A204.1 (cell line): ENCODE measurements at regions not wholly inside any gene's neighbourhood (a gene's known extent, or its start where the extent isn't known, plus 50 kb on each side); places are given as distances from the start of the nearest gene placed in this dataset.
"Not testable (repeated sequence)": the region's sequence is repeated elsewhere in the genome, so short reads cannot be mapped to it uniquely, and the experiment has no call there.

ENCODE experiments used
- FAIRE-seq: peaks from 2 replicates; lab custom pipeline; 2012; peaks lifted over from hg19 to GRCh38; lab: Jason Lieb, UNC

DNA sequence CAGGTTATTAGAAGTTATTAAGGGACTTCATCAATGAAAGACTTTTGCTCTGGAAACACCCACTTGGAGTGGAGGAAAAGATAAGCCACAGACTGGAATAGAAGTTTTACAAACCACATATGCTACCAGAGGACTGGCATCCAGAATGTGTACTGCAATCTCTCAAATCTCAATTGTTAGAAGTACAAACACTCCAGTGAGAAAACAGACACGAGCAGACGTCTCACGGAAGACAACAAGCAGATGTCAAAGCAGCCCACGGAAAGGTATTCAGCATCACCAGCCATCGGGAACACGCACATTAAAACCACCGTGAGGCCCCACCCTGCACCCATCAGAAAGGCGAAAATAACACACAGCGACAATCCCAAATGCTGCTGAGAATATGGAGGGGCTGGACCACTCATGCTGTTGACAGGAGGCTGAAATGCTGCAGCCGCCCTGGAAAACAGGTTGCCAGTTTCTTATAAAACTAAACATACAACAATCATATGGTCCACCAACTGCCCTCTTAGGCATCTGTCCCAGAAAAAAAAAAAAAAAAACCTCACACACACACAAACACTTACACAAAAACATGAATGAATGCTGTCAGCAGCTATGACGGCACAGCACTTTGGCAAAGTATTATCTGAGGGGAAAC, 131.9 kb upstream of the SFSWAP start:
- no peak for FAIRE-seq

DNA sequence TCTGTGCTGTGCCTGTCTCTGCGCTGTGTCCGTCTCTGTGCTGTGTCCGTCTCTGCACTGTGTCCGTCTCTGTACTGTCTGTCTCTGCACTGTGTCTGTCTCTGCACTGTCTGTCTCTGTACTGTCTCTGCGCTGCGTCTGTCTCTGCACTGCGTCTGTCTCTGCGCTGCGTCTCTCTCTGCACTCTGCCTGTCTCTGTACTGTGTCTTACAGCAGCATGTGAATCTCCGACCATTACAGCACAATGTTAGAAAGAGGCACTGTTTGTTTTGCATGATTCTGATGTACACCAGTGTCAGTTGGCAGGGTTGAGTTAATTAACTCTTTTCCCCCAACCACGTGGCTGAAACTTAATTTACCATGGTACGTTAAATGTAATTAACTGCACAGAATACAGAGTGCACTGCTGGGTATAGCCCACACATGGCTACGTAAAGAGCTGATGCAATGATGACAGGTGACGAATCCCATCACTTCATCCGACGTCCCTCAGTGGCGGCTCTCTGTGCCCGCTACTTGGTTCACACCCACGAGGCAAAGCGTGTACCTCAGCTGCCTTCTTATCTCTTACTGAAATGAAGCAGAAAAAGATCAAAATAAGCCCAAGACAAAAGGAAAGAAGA, 127.7 kb upstream of the SFSWAP start:
- no peak for FAIRE-seq

DNA sequence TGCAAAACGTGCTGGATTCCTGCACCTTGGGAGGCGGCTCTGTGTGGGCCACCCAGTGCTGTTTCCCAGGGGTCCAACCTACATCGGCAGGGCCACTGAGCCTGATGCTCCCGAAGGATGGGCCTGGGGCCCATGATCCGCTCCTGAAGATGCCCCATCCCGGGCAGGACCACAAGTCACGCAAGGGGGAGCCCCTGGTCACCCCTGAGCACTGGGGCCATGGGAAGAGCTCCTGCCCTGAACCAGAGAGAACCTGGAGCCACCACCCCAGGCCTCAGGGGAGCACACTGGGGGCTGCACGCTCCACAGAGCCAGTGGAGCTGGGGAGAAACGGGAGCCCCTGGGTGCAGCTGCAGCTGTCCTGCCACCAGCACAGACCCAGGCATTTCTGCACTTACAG, 124.6 kb upstream of the SFSWAP start:
- FAIRE-seq = no peak

DNA sequence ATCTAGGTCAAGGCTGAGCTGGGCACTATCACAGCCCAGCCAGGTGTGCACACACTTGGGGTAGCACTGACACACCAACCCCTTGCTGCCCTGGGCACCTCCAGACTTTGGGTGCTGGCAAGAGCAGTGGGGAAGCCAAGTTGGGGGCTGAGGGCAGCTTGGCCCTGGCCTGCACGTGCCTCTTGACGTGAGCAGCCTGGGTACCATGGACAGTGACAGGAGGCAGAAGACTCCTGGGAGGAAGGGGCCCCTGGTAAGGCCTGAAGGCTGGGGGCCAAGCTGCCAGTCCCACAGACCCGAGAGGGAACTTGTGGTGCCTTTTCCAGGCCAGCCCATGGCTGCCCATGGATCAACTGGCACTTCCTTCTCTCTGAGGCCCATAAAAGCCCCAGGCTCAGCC, 124.1 kb upstream of the SFSWAP start:
- no peak for FAIRE-seq

DNA sequence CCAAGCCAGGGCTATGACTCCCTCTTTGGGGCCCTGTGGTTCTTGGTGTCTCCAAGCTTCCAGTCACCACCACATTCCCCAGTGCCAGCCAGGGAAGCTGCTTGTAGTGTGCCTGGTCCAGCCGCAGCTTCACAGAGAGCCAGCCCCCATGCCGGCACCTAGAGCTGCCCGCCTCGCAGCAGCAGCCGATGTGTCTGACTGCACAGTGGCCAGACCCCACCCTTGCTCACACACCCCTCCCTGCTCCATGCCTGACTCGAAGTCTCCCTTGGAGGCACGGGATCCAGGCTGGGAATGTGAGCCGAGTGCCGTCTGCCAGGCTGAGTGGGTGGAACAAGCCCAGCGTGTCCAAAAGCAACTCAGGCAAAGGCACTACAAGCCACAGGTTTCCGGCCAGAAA, 123.3 kb upstream of the SFSWAP start:
- FAIRE-seq = no peak

DNA sequence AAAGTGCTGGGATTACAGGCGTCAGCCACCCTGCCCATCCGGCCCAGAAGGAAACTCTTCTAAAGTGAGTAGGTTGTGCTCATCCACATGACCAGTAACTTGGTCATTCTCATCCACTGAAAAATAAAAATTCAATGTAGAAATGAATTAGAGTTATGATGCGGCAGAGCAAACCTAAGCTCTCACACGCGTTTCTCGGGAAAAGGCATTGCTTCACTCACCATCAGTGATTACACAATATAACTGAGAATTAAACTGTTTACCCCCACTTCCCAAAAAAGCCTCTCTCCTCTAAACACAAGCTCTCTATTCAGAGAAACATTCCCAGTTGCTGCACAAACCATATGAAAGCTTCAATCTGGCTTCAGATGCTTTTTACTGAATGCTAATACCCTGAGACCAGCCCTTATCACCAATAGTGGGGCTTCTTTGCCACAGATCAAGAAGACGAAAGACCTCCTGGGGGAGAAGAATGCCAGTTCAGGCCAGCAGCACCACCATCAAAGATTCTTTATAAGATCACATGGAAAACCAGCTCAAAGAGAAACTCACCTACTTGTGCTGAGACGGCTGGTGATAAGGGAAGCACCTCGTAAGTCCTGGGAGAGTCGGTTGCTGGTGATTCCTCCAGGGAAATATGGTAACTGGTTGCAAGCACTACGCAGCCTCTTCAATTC, 121.5 kb upstream of the SFSWAP start:
- FAIRE-seq = no peak

DNA sequence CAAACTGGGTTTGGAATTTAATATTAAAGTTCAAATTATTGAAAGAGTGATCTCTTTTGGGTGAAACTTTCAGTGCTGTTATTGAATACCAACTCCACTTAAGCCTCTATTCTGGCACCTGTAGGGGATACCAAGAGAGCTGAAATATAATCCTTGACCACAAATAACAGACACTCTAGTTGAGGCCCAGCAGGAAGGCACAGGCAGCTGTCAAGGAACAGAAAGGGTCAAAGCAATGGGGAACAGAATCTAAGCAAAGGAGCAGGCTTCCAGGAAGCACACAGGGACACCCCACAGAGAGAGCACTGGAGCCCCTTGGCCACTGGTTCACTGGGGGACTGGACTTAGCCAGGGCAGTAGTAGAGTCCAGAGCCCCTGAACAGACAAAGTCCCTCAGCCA, 120.9 kb upstream of the SFSWAP start:
- FAIRE-seq = no peak

DNA sequence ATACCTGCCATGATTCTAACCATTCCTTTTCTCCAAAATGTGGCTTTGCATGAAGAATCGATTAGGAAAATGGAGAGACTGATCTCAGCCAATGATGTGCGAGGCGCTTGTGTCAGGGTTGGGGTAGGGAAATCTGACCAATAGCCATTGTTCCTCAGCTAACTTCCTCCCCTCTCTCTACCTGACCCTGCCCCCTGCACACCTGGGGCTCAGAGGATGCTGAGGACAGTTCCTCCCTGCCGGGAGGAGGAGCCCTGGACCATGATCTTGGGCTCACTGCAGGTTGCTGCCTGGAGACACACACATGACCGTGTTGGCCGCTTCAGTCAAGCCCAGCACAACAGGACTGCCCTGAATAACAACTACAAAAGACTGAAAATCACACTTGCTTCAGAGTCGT, 119.8 kb upstream of the SFSWAP start:
- FAIRE-seq = no peak

DNA sequence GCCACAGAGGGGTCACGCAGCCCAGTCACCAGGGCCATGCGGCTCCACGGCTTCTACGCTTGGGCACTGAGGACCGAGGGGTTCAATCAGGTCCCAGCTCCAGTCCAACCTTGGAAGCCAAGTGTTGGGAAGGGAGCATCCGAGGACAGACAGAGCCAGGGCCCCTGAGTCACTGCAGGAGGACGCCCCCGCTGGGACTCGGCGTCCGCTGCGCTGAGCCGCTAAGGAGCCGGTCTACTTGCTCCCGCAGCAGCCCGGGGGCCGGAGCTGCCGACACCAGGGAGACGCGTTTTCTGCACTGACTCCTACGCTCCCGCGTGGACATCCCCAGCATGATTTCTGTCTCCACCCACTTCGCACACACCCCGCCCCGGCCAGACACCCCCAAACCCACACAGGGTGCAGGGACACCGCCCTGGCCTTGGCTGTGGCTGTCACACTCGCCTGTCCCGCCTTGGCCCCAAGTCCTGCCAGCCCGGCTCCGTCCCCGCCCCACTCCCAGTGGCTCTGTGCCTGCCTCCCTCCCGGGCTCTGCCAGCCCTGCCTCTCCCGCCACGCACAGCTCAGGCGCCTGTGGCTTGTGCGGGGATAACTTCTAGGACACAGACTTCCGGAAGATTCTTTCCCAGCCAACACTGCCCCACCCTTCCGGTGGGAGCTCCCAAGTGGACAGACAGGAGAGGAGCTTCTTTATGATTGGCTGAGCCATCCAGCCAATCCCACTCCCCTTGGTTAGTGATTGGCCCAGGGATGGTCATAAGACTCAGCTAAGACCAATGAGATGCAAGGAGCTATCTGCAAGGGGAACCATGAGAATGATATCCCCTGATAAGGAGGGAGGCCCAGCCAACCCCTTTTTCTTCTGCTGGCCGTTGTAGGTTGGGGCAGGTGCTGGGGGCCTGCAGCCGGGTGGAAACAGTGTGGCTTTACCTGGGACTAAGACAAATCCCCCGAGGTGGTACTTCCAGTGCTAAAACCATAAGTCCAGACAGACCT, 118.9 kb upstream of the SFSWAP start:
- FAIRE-seq = no peak

DNA sequence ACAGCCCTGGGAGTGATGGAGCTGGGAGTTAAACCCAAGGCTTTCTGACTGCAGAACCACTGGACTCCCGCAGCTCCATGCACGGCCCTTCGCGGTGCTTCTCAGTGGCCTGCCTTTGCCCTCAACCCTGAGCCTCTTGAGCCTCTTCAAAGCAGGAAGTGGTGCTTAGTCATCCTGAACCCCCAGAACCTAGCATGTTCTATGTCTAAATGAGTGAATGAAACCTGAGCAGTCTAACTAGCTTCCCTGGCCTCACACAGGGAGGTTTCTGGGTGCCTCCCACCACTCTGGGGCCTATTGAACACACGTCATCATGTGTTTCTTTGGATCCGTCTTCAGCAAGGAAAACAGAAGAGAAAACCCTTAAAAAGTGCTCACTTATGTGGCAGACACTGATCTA, 117.9 kb upstream of the SFSWAP start:
- FAIRE-seq = no peak

DNA sequence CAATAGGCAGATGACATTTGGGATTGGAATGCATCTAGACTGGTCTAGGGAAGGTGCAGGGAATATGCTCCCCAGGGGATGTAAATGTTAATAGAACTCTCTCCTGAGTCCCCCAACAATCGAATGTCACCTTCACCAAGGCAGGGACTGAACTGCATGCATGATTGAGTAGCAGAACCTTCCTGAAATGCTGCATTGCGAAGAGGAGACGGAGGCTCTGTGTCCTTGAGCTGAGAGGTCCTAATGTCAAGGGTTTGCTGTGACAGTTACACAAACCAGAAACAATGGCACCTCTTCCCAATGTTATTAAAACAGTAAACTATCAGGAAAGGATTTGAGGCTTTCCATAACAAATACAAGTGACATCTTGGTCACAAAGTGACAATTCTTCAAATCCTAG, 117.5 kb upstream of the SFSWAP start:
- no peak for FAIRE-seq

DNA sequence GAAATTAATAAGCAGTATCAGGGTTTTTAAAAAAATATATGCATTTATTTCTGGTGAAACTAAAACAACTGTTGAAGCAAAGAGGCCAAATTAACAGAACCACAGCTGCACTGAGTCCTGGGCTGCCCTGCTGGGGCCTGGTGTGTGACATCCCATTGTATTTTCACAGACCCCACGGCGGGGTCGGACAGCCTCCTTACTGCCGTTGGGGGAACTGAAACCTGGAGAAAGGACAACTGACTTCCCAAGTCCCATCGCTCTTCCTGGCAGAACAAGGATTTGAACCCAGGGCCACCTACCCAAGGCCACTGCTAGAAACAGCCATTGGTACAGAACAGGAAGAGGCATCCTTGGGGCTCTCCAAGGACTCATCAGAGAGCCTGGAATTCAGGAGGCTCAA, 114.8 kb upstream of the SFSWAP start:
- FAIRE-seq = no peak

DNA sequence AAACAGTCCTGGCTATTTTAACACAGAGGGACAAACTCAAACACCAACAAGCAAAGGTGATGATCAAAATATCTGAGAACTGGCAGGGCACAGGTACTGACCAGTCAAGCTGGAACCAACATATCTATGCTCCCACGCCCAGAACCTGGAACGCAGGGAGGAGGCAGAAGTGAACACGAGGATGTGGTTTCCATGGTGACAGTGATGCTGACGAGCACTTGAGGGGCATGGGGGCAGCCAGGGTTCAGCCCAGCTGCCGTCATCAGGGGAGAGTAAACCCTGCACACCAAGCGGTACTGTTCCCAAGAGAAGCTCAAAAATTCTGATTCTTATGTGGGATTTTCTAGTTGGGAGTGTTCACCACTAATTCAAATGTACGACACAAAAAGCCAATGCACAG, 113.6 kb upstream of the SFSWAP start:
- FAIRE-seq = no peak

DNA sequence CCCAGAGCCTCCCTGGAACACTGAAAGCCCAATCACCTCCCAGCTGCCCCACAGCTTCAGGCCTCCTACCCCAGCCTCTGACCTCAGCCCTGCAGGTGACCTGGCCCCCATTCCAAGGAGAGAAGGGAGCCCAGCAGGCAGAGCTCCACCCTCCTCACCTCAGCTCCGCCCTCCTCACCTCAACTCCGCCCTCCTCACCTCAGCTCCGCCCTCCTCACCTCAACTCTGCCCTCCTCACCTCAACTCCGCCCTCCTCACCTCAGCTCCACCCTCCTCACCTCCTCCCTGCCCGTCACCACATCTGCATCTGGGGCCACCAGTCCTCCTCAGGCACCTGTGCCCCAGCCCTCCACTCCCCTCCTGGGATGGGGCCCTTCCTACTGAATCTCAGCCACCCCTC, 112.2 kb upstream of the SFSWAP start:
- no peak for FAIRE-seq

DNA sequence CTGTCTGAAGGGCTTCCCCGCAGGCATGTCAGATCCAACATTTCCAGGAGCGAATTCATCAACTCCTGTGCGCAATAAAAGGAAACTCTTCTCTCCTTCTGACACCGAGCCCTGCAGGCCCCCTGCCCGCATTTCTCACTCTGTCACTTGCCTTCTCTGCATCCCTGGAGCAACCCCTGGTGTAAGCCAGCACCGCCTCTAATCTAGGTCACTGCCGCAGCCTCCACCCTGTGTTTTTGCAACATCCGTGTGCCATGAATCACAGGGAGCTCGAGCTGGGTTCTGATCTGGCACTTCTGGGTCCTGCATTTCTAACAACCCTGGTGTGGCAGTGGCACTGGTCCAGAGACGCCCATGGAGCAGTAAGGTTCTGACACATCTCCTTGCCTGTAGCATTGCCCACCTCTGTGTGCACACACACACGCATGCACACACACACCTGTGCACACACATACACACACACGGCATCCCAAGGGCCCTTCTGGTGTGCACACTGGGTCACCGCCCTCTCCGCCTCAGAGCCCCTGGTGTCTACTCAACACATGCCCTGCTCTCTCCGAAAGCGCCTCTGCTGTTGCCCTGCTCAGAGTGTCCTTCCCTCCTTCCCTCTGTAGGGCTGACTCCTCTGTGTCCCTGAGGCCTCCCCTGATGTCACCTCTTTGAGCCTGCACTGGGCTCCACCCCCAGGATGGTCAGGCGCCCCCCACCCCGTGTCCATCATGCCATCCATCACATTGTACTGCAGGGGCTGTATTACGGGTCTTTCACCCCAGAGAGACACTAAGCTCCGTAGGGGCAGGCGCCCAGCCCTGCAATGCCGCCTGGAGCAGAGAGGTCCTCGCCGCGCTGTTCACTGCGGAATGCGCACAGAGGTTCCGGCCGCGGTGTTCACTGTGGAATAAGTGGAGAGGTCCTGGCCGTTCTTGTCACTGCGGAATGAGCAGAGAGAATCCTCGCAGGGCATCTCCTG, 111.4 kb upstream of the SFSWAP start:
- no peak for FAIRE-seq

DNA sequence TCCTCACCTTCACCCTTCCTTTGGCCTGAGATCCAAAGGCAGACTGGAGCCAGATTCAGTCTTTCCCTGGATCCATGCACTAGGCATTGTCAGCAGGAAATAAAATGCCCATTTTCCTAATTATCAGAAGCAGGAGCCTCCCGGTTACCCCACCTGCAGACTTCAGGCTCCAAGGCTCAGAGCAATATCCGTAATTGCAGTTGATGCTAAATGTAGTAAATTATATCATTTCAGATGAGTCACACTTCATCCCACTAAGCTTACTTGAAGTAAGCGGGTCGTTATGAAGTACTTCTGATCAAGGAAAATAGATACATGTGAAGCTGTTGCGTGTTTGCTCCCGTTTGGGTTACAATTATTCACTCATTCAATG, 110.7 kb upstream of the SFSWAP start:
- no peak for FAIRE-seq

DNA sequence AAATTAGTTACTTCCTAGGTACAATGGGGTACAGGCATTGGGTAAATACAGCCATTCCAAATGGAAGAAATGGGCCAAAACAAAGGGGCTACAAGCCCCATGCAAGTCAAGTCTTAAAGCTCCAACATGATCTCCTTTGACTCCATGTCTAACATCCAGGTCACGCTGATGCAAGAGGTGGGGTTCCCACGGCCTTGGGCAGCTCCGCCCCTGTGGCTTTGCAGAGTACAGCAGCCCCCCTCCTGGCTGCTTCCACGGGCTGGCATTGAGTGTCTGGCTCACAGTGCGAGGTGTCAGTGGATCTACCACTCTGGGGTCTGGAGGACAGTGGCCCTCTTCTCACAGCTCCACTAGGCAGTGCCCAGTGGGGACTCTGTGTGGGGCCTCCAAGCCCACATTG, 109.4 kb upstream of the SFSWAP start:
- not testable (repeated sequence) for FAIRE-seq

DNA sequence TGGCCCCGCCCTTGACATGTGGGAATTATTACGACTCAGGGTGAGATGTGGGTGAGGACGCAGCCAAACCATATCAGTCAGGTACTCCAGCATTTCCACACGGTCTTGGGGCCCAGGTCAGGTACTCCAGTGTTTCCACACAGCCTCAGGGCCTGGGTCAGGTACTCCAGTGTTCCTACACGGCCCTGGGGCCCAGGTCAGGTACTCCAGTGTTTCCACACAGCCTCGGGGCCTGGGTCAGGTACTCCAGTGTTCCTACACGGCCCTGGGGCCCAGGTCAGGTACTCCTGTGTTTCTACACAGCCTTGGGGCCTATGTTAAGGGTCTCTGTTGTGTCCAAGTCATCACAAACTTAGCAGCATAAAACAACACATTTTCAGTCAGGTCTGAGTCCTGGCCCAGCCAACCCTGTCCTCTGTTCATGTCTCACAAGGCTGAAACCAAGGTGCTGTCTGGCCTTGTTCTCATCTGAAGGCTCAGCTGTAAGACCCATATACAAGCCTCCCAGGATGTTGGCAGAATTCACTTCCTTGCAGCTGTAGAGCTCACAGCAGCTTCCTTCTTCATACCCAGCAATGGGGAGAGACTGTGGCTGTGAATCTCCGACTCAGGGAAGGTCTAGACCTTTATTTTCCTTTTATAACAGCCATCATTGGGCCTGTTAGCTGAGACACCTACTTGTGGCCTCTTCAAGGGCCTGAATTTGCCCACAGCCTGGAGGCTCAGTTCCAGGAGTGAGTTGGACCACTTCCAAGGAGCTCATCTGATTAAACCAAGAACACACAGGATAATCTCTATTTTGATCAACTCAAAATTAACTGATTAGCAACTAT, 107.6 kb upstream of the SFSWAP start:
- FAIRE-seq = no peak

DNA sequence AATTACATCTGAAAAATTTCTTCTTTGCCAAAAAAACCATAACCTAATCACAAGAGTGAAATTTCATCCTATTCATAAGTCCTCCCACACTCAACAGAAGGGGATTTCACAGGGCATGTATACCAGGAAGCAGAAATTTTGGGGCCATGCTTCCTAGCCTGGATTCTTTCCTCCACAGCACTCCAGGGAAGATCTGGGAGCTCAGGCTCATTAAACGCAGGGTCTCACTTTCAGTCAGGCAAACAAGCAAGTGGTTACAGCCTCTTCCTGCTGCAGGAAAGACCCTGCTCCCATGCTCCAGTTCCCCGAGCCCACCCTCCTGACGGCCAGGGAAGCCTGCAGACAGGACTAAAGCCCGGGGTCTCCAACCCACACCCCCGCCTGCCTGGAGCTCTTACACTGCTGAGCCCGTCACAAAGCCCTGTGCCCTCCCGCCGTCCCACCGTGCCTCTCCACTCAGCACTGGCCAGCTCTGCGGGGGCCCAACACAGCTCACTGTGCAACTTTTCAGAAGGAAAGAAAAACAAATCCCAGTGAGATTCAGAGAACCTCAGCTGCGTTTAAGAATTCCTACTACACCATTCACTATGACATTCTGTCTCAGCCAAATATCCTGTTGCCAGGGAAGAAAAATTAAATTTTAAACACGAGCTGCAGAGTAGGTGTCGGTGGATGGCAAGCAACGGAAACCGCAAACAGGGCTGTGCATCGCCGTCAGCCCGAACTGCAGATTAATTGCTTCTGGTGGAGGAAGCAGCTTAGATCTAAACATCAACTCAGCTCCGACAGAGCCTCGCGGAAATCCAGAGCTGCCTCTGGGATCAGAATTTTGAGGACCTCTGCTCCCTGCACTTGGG, 106.7 kb upstream of the SFSWAP start:
- FAIRE-seq = no peak

DNA sequence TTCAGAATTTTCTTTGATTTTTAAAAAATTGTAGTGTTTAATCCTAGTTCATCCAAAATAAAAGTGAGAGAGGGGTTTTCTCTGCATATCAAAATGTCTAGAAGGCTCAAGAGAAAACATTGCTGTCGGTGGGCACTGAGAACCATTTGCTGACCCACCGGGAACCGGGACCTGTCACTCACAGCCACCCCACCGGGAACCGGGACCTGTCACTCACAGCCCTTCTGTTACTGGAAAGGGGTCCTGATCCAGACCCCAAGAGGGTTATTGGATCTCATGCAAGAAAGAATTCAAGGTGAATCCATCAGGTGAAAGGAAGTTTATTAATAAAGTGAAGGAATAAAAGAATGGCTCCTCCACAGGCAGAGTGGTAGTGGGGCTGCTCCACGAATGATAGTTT, 106.0 kb upstream of the SFSWAP start:
- no peak for FAIRE-seq
